NCI-H1105 (cell line): ENCODE measurements at regions not wholly inside any gene's neighbourhood (a gene's known extent, or its start where the extent isn't known, plus 50 kb on each side); places are given as distances from the start of the nearest gene placed in this dataset.
A peak's percentile ranks its signal among the peaks of the same experiment; 100 is the strongest.

Experiments used
- DNase-seq: peaks from one replicate; lab custom pipeline; 2025; lab: John Stamatoyannopoulos, UW

DNA sequence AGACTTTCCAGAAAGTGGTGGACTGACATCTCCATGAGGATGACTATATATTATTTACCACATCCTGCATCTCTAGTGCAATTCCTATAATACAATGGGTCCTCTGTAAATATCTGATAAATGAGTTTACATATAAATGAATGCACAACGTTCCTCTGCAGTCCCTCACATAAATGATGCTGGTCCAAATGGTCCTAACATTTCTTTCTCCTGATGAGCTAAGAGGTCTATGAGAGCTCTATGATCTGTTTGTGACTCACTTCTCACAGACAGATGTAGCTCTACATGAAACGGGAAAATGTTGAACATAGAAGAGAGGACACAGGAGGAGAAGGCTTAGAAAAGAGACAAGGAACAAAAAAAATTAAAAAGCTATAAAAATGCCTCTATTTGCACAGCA, 201.2 kb upstream of the PIK3C3 start:
- DNase-seq, result no peak

DNA sequence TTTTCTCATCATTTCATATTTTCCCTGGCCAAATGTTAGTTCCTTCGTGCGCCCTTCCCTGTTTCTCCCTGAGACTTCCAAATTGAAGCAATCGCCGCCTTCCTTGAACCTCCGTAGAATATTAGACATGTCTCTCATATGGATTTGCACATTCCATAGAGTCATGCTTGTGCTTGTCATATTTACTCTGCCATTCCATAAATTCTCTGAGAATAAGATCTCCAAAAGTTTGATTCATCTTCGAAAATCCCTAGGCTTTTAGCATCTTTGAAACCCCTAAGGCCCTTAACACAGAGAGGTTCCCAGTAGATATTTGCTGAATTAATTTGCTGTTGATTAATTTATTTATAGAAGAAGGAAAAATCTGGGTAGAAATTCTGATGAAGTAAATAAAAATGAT, 202.2 kb upstream of the PIK3C3 start:
- no peak for DNase-seq

DNA sequence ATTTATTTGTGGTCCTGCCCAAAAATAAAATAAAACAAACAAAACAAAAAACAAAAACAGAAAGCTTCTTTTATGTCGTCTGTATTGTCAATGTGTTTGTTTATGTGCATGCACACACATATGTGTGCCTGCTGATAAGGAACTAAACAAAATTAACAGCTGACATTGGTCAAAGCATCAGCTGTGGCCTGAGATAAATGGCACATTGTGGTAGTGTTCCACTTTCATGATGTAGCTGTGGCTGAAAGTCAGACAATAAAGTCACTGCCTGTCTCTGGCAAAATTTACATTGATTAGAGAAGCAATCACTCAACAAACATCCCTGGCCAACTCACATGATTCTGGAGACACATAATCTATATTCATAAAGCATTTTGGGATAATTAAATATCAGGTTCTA, 203.4 kb upstream of the PIK3C3 start:
- DNase-seq, result no peak

DNA sequence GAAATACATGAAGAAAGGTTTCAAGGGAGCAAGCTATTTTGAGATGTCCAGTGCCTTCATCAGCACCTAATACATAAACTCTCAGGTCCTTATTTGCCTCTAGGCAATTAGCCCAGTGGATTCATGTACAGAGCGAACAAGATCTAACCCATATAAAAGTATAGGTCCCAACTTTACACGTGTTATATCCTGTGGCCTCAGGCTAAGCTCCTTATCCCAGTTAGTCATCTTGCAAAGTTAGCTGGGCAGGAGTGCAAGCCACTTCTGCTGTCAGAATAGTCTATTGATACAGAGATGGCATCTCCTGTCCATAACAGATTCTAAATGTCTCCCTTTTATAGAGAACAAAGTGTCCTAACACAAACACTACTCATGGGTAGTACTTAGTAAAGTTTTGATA, 203.9 kb upstream of the PIK3C3 start:
- no peak for DNase-seq

DNA sequence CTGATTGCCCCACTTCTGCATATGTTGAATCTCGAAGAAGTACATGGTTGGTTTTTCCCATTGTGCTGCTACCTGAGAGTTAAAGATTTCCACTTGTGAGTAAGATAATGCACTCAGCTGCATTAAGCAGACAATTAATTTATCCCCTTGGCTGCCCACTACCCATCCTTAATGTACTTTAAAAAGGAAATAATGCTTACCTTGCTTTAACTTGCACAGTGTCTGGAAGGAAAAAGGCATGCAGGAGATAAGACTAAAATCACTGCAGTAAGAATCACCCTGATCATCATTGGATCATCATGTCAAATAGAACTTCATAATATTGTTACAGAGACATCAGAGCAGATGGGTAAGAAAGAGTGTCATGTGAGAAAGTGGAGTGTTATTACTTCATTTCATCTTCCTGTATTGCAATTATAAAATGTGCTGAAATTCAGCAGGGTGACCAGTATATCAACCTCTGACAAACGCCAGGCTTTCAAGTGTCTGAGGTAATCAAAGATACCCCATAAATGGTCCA, 207.3 kb upstream of the PIK3C3 start:
- no peak for DNase-seq

DNA sequence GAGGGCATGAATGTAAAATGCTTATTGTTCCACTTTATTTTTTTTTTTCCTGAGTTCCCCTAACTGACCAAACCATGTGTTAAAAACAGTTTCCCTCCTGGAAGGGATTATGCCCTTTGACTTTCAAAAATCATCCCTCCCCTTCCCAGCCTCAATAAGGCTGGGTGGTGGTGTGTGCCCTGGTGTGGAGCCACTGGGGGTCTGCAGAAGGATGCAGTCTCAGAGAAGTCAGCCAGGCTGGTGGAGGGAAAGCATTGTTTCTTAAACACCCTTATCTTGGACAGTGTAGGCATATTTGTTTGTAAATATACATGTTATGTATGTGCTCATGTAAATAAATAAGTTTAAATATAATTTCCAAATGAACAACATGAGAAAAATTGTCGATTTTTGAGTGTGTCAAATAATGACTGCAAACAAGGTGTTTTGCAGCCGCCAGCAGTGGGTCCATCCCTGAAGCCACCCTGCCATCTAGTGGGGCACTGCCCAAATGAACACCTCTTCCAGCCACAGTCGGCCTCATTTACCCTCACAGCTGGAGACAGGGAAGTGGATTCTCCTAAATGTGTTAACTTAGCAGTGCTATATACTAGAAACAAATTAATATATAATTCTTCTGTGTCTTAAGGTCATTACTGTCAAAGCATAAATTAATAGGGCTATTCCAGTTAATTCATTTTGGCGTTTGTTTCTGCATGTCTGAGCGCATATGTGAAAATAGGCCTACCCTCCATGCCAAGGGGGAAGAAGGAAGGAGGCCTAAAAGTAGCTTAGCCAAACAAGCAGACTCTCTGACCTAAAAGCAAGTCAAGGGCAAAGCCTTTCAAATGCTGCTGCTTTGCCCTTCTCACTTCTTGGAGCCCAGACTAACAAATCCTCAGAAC, 209.6 kb upstream of the PIK3C3 start:
- DNase-seq, result peak; percentile 65

DNA sequence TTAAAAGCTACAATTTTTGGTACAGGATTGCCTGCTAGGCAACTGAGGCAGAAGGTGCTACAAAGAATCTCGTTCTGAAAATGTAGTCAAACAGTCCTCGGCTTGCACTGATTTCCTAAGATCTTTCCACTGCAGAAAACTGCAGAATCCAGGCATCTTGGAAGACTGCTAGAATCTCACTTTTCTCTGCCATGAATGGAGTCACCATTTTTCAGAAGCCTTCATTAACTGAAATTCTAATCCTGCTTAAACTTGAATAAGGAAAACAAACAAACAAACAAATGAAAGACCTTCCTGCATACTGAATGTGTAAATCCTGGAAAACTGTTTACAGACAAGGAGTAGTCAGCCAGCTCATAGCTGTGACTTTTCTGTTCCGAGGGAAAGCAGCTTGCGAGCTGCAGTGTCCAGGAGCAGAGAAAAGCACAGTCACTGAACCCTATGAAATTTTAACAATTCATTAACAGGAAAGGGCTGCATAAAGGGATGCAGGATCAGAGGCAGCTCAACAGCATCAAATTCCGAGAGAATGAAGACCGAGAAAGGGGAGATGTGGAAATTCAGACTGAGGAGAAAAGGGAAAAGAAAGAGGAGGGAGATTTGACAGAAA, 210.5 kb upstream of the PIK3C3 start:
- no peak for DNase-seq

DNA sequence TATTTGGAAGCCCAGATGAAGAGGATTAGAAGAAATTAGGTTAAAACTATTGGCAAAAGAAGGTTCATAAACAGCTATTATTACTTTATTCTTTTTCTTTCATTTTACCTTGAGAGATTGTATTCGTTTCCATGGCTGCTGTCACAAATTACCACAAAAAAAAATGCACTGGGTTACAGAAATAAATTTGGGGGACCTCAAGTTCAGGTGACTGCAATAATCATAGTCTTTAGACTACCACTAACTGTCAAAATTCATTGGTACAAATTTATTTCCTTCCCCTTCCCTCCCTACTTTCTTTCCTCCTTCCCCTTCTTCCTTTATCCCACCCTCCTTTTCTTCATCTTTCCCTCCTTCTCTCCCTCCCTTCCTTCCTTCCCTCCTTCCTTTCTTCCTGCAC, 217.8 kb upstream of the PIK3C3 start:
- no peak for DNase-seq

DNA sequence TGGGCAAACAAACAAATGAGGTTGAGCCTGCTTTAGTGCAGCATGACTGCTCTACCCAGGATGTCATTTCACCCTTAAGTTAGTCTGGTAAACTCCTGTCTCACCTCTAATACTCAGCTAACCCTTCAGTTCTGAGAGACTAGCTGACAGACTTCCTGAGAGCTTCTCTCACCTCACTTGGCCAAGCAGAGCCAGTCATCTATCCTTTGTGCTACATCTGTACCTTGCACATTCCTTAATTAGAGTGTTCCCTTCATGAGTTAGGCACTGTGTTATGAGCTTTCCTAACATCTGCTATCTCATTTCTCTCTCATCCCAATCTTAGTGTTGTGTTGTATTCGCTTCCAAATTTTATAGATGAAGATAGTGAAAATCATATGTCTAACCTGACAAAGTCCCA, 220.1 kb upstream of the PIK3C3 start:
- no peak for DNase-seq

DNA sequence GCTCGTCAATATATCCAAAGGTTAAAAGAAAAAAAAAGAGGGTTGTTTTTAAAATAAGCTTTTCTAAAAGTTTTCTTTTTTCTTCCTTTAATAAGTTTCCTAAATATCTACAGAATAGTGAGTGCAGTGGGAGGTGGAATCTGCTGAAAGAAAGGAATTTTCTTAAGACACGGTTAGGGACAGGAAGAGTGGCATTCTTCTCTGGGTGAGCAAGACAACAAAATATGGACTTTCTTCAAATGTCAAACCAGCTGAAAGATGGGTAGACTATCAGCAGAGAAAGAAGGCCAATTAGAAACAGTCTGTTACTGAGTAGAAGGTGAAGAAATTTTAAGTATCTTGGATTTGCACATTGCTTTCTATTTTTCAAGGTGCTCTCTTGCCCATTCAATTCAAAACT, 222.7 kb upstream of the PIK3C3 start:
- DNase-seq, result no peak

DNA sequence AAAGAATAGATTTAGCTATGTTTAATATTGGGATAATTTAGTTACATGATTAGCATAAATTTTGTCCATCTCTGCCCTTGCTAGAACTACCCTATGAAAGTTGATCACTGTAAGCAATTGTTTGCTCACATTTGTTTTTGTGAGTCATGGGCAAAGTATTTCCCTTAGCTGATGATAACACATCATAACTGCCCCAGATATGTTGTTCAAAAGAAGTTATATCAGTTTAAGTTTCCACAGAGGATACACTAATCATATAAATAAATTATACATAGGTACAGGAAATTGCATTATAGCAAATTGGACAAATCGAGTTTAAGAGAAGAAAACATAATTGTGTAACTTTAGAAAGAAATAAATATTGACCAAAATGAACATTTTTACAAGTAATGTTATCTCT, 223.2 kb upstream of the PIK3C3 start:
- no peak for DNase-seq

DNA sequence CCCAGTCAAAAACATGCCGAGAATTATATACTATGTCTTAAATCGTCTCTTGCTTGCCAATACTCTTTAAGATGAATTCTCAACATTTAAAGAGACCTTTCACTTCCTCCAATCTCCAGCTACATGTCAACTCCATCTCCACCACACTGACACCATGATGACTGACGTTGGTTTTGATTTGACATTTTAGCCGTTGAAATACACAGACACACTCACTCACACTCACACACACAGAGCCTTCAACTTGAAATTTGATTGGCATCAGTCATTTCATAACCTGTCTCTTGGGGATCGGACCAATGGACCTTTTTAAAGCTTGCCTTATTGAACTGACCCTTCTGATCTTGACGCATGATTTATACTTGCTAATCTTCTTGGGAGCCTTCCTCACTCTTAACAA, 230.8 kb upstream of the PIK3C3 start:
- no peak for DNase-seq

DNA sequence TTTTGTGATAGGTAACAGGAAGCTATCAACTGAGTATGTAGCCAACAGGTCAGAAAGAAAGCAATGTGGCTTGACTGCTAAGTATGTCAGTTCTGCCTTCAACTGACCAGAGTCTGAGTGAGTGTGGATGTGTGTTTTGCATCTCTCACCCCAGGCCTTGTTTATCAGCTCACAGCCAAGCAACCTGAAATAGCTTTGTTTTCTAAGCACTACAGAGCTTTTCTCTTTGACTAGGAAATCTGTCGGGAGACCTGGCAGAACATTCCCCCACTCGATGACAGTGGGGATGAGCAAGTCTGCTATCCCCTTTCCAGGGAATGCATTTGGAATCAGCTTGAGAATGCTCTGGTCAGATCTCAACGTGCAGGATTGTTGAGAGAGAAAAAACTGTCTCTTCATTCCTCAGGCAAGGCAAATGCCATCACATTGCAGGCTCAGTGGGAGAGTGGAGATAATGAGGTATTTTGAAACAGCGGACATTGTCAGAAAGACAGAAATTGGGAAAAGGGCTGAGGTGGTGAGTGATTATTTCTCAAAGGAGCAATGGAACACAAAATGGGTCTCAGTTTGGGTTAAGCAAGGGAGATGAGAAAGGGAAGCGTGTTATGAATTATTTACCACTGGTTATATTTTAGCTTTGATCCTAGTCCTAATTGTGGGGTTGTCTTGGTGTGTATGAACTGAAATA, 233.8 kb upstream of the PIK3C3 start:
- DNase-seq, result no peak

DNA sequence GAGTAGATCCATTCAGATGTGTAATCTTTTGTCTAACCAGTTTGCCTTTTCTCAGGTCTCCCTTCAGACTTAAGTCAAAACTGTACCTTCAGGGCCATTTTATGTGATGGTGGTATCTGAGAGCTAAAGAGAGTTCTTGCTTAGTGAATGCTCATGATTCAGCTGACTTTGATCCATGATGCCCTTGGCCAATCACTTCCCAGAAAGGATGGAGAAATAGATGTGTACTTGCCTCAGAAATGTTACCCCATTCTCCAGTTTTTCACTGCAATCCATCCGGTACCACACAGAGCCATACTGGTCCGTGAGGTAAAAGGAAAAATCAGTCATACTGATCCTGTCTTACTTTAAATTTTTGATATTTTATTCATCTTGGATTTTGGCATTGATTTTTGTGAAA, 234.8 kb upstream of the PIK3C3 start:
- no peak for DNase-seq

DNA sequence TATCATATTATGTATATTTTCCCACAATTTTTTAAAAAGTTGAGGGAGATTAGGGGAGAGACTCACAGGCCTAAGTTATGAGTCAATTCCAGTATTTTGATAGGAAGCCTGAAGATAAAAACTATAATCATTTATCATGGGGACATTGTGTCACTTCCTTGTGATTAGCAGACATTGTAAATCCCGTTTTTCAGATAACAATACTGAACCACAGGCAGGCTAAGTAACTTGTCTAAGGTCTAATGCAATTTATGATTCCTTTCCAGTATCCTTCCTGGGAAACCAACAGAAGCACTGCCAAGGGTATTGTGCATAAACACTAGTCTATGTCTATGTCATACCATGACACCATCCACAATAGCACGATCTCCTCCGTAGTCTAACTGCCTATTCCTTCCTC, 235.2 kb upstream of the PIK3C3 start:
- DNase-seq, result no peak

DNA sequence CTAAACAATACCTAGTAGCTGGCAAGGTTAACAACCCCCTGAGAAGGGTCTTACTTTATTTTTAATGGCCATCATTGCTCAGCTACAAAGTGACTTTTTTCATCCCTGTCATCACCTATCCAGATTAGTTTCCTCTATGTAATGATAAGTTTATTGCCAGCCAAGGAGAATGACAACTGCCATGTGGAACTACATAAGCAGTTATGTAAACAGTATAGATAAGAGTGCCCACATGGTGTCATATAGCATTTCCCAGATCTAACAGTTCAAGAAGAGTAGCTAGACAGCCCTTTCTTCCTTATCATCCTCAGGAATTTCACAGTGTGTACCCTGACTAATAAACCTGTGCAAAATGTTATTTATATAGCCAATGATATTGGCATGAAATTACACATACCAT, 240.2 kb upstream of the PIK3C3 start:
- DNase-seq, result no peak

DNA sequence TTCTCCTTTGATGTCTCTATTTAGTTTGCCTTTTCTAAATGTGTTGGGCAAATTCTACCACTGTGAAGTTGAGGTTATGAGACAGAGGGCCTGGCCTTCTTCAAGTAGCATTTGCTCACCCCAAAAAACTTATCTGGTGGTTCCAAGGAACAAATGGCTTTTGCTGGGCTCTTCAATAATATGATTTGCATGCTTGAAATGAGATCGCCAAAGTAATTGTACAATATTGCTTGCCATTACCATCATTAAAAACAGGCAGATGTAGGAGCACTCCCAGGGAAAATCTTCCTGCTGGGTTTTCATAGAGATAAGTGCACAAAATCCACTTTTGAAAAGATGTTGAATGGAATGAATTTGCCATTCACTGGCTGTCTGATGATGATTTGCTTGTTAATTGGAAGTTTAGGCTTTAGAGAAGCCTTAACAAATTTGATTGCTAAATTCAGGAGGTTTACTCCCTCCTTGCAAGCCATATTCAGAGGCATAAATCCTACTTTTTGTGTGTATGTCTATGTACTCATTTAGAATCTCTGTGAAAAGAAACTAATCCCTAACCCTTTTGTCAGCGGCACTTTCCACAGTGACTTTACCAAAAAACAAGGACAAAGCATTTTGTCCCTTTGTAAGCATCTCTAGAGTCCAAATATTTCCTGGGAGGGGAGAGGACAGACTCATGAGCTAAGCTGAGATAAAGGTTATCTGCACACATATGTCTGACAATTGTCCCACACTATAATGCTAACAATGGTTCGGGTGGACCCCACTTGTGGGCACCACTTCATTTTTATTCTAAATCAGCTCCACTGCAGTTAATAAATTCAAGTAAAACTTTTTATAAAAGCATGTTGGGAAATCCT, 240.8 kb upstream of the PIK3C3 start:
- DNase-seq, result no peak

DNA sequence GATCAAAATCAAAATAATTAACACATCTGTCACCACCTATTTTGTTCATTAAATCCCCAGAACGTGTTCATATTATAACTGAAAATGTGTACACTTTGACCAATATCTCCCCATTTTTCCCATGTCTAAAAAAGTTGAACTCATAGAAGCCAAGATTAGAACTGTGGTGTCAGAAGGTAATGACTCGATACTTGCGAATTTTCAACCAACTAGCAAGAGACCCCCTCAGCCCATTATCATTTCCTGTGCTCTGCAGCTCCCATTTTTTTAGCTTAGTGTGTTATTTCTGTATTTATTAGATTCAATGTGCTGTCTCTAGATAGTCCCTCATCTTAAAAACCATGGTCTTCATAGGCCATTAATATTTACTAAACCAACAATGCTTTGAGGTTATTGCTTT, 248.7 kb upstream of the PIK3C3 start:
- no peak for DNase-seq

DNA sequence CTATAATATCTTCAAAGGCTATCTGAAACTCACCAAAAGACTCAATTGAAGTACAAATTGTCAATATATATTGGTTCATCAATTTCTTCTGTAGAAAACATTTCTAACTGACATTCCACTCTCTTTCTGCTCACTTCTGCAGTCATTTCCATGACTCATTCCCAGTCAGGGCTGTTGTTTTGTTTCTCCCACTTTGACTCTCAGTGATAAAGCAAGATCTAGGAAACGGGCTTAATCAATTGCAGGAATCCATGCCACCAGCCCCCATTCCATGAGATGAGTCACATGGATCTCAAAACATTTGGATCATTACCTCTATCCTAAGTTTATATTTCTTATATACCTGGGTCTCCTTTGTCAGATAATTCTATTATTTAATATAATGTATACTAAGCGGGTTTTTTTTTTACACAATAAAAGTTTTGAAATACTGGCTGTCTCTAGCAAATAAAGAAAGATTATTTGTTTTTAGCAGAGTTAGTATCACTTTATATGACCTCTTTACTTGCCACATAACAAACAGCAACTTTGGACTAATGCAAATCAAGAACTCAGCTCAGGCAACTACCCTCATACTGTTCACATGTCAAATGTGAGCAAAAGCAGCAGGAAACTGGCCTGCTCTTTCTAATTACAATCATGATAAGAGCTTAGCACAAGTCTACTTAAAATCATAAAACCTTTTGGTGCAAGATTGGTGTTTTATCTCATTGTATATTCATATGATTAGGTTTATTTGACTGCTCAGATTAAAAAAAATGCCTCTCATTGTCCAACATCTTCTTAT, 251.1 kb upstream of the PIK3C3 start:
- DNase-seq, result no peak

DNA sequence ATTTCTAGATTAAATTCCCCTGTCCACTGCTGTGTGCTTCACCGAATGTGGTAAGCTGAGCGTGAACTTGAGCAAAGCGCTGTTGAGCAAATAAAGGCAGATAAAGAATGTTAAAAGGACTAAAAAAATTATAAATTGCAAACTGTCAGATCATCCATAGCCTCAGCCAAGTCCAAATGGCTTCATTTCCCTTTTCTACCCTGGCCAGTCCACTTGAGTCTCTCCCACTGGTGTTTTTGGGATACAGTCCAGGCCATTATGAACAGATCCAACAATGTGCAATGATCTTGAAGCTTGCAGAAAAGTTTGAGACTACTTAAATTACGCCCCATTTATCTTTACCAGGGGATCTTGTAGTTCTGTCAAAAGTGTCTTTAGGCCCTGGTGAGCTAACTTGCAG, 254.6 kb upstream of the PIK3C3 start:
- no peak for DNase-seq

DNA sequence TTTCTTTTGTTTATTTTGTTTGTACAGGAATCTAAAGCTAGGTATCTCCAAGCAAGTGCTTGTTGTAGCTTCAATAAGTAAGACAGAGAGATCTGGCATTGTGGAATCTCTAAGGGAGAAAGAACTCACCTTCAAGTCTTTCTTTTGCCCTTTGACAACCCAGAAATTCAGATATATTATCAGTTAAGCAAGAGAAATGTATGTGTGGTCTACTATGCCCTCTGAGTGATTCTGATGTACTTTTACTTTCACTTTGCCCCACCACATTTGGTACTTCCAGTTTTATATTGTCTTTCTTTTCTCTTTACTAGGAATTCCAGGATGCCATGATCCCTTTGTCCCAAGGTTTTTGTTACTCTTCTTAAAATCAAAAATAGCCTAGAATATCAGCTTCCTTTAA, 259.6 kb upstream of the PIK3C3 start:
- no peak for DNase-seq
